Neural crest cell (in vitro differentiated cells): ENCODE measurements at regions not wholly inside any gene's neighbourhood (a gene's known extent, or its start where the extent isn't known, plus 50 kb on each side); places are given as distances from the start of the nearest gene placed in this dataset.

ENCODE experiments used
- DNase-seq: peaks from one replicate; pipeline ENCODE4 v3.0.0; 2021; ENCODE audit warnings: low read depth, mixed read lengths, low spot score
- H3K27ac Mint-ChIP-seq: one replicate; pipeline ENCODE4 v1.8.0; 2021; ENCODE audit warnings: mild to moderate bottlenecking, mixed read lengths; ENCODE audit not compliant: unreplicated experiment
- H3K27me3 Mint-ChIP-seq: 2 replicates; pipeline ENCODE4 v1.8.0; 2021; ENCODE audit warnings: low read depth, mild to moderate bottlenecking, mixed read lengths
- H3K36me3 Mint-ChIP-seq: 2 replicates; pipeline ENCODE4 v1.8.0; 2021; ENCODE audit warnings: low read depth, mild to moderate bottlenecking, mixed read lengths
- H3K4me1 Mint-ChIP-seq: 2 replicates; pipeline ENCODE4 v1.8.0; 2021; ENCODE audit warnings: mixed read lengths
- H3K4me3 Mint-ChIP-seq: one replicate; pipeline ENCODE4 v1.8.0; 2021; ENCODE audit warnings: mild to moderate bottlenecking, mixed read lengths
- H3K9me3 Mint-ChIP-seq: 2 replicates; pipeline ENCODE4 v1.8.0; 2021; ENCODE audit warnings: mixed read lengths
- TF ChIP-seq, protein P1 (sequence below): fragments of 200-600 bp; sonication (generic); conservative IDR thresholded peaks from 2 replicates; pipeline ENCODE4 v1.5.0; 2021; ENCODE audit warnings: antibody characterized with exemption, mild to moderate bottlenecking

DNA sequence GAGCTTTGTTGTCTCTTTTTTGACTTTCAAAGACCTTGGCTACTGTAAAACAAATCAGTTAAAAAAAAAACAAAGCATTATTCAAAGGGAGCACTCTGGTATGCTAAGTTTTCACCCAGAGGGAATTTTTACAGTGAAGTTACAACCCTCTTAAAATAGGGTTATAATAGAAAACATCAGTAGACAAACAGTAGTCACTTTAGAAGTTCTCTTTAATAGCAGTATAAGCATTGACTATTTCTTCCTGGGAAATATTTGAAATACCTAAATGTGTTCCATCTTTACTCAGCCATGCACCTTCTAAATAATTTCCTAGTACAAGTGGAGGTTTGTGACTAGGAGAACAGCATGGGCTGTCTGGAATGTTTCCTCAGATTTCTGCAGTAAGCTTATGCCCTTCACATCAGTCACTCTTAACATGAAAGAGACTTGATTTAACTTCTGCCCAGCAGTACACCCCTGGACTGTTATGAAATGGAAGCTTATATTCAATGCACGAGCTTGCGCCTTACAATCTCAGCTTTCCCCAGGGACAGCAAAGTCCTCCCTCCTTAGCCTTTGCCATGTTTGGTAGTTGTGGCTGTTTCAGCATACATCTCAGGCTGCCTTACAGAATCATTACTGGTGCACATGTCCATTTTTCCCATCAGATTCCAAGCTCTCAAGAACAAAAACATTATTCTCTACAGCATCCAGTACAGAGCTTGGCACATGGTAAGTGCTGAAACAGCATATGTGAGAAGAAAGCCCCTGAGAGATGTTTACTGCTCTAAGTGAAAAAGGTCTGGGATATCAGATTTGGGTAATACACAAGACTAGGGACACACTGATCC lies 191.5 kb downstream of the ZNF608 start:
- Mint-ChIP-seq H3K27ac (peak overlapping the region; percentile 65), H3K9me3 (peaks cover 4% of the 10 kb centered on the region), H3K36me3 (no peaks in the 10 kb centered on the region), H3K4me3 (no peak overlapping the region), H3K4me1 (peaks cover 39% of the 10 kb centered on the region), H3K27me3 (no peaks in the 10 kb centered on the region)
- DNase-seq = no peak
- TF ChIP-seq, protein P1, sequence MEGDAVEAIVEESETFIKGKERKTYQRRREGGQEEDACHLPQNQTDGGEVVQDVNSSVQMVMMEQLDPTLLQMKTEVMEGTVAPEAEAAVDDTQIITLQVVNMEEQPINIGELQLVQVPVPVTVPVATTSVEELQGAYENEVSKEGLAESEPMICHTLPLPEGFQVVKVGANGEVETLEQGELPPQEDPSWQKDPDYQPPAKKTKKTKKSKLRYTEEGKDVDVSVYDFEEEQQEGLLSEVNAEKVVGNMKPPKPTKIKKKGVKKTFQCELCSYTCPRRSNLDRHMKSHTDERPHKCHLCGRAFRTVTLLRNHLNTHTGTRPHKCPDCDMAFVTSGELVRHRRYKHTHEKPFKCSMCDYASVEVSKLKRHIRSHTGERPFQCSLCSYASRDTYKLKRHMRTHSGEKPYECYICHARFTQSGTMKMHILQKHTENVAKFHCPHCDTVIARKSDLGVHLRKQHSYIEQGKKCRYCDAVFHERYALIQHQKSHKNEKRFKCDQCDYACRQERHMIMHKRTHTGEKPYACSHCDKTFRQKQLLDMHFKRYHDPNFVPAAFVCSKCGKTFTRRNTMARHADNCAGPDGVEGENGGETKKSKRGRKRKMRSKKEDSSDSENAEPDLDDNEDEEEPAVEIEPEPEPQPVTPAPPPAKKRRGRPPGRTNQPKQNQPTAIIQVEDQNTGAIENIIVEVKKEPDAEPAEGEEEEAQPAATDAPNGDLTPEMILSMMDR = no peak

DNA sequence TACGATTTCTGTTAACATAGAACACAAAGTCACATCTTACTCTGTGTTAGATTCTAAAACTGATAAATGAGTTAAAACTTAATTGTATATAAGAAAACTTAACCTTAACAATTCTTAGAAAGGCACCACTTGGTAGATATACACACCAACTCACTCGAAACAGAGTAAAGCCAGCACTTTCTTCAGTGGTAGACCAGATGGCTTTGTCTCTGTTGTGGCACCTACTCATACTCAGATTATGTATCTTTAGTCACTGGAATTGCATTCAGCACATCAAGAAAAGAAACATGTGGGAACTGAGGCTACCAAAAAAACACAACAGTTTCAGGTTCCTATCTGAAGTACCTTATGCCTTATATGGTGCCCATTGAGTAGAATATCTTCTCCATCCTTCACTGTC lies 192.5 kb downstream of the ZNF608 start:
- TF ChIP-seq, protein P1 = no peak
- H3K27ac Mint-ChIP-seq = no peak overlapping the region
- DNase-seq = no peak
- no peaks in the 10 kb centered on the region for H3K36me3 Mint-ChIP-seq
- no peaks in the 10 kb centered on the region for H3K27me3 Mint-ChIP-seq
- no peak overlapping the region for H3K4me3 Mint-ChIP-seq
- peaks cover 4% of the 10 kb centered on the region for H3K9me3 Mint-ChIP-seq
- H3K4me1 Mint-ChIP-seq = peaks cover 49% of the 10 kb centered on the region

DNA sequence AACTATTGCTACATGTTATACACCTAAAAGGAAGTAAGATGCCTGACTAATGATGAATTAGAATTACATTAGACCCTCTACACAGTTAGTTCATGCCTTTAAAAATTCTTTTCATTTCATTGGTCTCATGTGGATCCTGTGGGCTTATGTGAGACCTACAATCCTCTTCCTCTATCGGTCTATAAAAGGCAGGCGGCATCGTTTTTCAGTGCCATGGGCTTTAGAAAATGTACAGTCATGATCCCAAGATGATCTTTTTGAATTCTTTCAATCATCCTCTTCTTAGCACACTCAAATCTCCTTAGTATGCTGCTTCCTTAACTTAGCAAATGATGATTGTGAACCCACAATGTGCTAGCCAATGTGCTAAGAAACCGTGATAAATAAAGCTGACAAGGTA lies 193.9 kb downstream of the ZNF608 start:
- no peak overlapping the region for H3K4me3 Mint-ChIP-seq
- TF ChIP-seq, protein P1 = no peak
- no peaks in the 10 kb centered on the region for H3K36me3 Mint-ChIP-seq
- peaks cover 4% of the 10 kb centered on the region for H3K9me3 Mint-ChIP-seq
- no peaks in the 10 kb centered on the region for H3K27me3 Mint-ChIP-seq
- H3K27ac Mint-ChIP-seq = no peak overlapping the region
- no peak for DNase-seq
- peaks cover 54% of the 10 kb centered on the region for H3K4me1 Mint-ChIP-seq

DNA sequence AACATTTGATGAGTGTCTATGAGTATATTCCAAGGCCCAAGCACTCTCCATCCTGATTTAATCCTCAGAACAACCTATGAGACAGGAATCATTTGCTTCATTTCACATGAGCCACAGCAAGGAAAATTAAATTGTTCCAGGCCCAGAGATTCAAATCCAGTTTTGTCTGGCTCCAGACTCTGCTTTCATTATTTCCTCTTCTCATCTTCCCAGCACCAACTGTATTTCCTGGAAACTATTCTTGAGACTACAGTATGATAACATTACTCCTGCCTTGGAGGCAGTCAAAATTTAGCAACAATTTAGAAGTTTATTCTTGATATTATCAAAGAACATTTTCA lies 194.5 kb downstream of the ZNF608 start:
- Mint-ChIP-seq H3K9me3 (no peaks in the 10 kb centered on the region), H3K4me1 (peaks cover 58% of the 10 kb centered on the region), H3K27ac (no peak overlapping the region), H3K4me3 (no peak overlapping the region), H3K27me3 (no peaks in the 10 kb centered on the region), H3K36me3 (no peaks in the 10 kb centered on the region)
- TF ChIP-seq, protein P1 = no peak
- no peak for DNase-seq

DNA sequence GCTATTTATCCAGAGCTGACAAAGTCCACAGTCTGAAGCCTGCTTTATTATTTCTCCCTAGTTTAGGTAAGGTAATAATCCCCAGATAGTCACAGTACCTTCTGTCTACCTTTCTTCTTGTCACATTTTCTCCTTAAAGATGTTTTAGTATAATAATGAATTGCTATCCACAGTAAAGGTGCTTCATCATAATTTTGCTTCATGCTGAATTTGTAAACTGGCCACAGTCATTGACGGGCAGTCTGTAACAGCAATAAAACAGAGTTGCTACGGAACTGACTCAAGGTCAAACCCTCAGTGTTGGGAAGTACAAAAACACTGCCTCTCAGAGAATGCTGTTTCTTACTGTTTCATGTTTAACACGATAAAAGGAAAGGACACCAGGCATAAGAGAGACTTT lies 195.7 kb downstream of the ZNF608 start:
- peaks cover 58% of the 10 kb centered on the region for H3K4me1 Mint-ChIP-seq

More for the DNA sequence above, 195.7 kb downstream of the ZNF608 start:
- H3K36me3 Mint-ChIP-seq = no peaks in the 10 kb centered on the region
- TF ChIP-seq, protein P1 = no peak
- DNase-seq = no peak
- H3K27ac Mint-ChIP-seq = no peak overlapping the region
- H3K9me3 Mint-ChIP-seq = no peaks in the 10 kb centered on the region
- no peak overlapping the region for H3K4me3 Mint-ChIP-seq
- no peaks in the 10 kb centered on the region for H3K27me3 Mint-ChIP-seq
